ENCODE measurements at regions not wholly inside any gene's neighbourhood (a gene's known extent, or its start where the extent isn't known, plus 50 kb on each side); places are given as distances from the start of the nearest gene placed in this dataset.

DNA sequence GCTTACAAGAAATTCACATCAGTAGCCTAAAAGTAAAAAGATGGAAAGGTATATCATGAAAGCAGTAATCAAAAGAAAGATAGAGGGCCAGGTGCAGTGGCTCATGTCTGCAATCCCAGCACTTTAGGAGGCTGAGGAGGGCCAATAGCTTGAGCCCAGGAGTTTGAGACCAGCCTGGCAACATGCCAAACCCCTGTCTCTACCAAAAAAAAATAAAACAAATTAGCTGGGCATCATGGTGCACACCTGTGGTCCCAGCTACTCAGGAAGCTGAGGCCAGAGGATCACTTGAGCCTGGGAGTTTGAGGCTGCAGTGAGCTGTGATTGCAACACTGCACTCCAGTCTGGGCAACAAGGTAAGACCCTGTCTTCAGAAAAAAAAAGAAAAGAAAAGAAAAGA, 55.5 kb downstream of the GSPT2 start:
- DNase-seq (ENCODE audit: low read depth): no peak

DNA sequence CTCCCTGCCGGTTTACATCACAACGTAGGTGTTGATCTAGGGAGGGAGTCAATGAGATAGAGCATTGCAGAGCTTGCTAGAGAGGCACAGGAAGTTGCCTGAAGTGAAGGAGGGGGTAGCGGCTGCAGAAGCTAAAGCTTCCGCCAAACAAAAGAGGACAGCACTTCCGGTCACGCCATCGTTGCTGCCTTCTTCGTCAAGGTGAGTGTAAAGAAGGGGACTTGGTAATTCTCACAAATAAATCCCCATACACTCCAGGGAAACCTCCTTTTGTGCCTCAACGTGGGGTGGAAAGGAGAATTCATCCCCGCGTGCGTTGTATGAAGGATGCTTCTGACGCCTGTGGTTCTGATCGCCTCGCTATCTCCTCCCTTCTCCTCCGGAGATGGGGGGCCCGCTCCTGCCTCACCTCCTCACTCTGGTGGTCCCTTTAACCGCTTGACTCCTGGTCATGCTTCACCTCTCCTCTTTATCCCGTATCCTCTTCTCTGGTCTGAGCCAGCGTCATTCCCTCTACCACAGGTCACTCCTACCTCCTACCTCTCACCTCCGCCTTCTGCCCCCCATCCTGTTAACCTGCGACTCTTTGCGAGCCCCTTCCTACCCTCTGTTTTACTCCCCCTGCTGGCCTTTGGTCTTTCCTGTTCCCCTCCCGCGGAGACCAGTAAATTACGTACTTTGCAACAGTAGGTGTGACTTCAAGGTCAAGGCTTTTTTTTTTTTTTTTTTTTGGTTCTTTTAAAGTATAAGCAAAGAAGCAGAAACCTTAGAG, 59.9 kb downstream of the GSPT2 start:
- peak; percentile 12 for DNase-seq (ENCODE audit: low read depth)

DNA sequence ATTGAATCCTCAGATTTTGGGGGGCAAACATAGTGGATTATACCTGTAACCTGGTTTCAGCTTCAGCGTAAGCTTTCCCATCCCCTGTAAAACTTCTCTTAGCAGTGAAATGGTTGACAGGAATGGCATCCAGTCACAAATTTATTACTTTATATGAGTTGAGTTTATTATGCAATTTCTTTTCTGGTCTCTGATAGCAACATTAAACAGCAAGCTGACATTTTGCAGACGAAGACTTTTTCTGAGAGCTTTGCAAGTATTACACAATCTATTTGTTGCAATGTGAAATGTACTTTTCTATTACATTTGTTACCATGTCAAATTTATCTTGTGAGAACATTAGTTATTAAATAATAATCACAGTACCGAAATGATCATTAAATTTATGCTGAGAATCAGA, 60.6 kb downstream of the GSPT2 start:
- no peak for DNase-seq (ENCODE audit: low read depth)

DNA sequence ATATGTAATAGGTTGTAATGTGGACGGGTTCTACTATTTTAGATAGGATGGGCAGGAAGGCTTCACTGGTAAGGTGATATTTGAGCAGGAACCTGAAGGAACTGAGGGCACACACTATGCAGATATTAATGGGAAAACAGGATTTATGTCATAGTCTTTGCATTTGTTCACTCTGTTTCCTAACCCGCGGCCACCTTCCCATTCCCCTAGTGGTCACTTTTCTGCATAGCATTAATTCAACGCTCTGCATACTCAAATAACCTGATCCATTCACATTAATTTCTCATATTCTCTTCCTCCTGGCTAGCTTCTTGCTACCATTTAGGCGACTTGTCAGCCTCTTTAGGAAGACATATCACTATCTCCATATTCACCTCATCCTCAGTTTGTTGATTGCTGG, 61.5 kb downstream of the GSPT2 start:
- no peak for DNase-seq (ENCODE audit: low read depth)

DNA sequence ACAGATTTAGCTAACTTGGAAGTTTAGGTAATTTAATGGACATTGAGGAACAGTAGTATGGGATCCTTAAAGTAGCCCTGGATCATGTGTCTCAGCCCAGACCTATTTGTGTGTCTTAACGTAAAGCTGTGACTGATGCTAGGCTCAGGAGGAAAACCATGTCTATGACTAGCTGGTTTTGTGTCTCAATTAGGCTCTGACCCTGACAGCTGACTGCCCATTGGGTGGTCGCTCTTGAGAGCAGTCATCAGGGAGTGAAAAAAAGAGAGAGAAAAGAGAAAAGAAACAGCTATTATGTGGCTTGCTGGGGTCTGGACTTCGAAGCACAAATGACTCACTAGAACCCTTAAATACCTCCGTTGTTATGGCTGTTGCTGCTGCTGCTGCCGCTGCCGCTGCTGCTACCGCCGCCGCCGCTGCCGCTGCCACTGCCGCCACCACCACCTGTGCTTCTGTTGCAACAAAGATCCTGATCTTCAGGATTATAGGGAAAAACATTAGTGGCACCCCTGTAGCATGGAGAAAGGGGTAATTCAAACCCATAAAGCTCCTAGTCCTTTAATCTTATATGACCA, 70.7 kb downstream of the GSPT2 start:
- no peak for DNase-seq (ENCODE audit: low read depth)

DNA sequence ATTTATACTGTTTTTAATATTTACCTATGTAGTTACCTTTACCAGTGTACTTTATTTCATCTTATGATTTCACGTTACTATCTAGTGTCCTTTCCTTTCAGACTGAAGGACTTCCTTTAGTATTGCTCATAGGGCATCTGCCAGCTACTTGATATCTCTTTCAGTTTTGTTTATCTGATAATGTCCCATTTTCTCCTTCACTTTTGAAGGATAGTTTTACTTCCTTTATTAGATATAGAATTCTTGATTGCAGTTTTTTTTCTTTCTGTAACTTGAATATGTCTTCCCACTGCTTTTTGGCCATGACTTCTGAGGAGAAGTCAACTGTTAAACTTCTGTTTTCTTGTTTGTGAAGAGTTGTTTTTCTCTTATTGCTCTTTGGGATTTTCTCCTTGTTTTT, 69.4 kb upstream of the MAGED1 start:
- no peak for DNase-seq (ENCODE audit: low read depth)

DNA sequence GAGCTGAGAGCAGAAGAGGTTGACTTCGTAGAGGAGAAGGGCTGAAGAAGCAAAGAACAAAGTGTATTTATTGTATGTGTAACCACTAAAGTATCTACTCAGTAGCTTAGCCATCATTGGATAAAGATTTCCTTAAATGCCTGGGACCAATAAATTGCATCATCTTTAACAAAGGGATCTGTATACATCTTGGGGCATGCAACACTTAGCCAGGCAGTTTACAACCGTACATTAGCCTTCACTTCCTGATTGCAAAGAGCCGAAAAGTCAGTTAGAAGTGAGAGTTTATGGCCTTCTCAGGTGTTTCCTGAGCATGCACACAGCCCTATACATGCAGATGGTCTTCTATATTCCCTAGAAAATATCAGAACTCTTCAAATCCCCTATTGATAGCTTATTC, 68.0 kb upstream of the MAGED1 start:
- DNase-seq (ENCODE audit: low read depth): no peak

DNA sequence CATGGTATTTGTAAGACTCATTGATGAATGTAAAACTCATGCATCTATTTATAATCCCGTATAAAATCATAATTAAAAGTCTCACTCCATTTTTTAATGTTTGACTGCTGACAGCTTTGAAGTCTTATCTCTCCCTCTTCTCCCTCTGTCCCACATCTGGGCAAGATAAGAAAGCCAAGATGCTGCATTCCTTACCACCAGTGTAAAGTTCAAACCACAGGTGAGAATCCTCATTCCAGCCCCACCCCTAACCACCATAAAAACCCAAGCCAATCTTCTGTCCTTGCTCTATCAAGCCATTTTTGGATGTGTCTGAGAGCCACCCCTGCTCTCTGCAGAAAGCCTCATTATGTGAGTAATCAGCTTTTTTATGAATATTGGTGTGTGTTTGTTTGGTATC, 59.3 kb upstream of the MAGED1 start:
- DNase-seq (ENCODE audit: low read depth): no peak

DNA sequence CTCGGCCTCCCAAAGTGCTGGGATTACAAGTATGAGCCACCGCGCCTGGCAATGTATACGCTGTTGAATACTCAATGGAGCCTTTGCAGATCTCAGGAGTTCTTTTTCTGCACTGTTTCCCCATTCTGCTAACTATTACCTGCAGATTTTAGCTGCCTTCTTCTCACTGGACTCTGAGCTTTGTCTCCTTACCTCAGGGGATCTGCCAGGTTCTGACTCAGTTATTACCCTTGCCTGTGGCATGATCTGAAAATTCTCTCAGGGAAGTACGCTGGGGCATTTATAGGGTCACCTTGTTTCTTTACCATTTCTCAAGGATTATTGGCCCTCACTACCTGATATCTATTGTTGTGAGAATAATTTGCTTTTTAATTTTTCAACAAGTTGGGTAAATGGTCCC, 56.6 kb upstream of the MAGED1 start:
- no peak for DNase-seq (ENCODE audit: low read depth)

DNA sequence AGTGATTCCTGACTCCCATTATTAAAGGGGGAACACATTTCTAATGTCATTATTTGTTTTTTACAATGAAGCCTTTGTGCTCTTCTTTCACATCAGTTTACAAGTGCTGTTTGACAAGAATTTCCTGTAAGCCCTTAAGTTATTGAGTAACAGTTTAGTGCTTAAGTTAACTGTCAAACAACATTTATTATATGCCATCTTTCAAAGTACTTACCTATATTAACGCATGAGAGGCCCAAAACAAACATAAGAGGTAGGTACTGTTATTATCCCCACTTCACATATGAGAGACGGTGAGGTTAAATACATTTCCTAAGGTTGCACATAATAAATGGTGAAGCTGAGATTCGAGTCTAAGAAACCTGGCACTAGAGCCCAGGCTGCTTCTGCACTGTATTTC, 56.0 kb upstream of the MAGED1 start:
- DNase-seq (ENCODE audit: low read depth): no peak

DNA sequence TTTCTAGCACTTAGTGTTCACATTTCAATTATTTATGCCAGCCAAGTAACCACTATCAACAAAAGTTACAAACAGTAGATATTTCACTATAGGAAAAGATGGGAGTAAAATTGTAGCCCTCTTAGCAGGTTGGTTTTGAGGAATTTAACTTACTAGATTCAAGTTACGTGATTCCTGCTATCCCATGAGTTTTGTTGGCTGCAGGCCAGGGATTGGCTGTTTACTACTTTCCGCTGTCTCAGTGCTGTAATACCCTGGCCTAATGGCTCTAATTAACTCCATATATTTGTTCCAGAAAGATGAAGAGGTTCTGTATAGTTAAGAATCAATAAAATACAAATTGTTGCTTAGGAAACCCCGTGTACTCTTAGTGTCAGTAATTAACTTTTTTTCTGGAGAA, 55.5 kb upstream of the MAGED1 start:
- DNase-seq (ENCODE audit: low read depth): no peak

Data from GM04503 (cell line).